ENCODE measurements at regions not wholly inside any gene's neighbourhood (a gene's known extent, or its start where the extent isn't known, plus 50 kb on each side); places are given as distances from the start of the nearest gene placed in this dataset.

DNA sequence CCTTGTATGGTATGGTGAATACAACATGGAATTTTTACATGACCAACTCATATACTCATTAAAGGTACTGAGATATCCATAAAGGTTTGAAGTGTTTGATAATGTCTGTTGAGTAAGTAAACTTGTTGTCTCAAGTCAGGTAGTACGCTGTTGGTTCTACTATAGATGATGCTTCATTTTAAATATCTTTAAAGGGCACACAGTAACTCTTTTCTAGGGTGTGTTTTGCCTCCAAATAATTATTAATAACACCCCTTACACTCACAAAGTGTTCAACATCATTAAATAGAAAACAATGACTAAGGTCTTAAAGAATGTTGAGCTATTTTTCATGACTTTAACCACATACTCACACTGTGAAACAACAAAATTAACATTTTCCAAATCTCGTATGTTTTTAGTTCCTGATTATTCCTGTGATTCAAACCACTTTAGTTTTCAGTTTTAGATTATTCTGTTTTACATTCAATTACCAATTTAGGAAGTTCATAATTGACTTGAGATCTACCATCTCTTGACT, 220.0 kb upstream of the NANOGP8 start:
- Histone ChIP-seq H3K56ac (ENCODE audit: insufficient read length, low read depth, low read length) (no peak overlapping the region), H2BK12ac (ENCODE audit: insufficient read length, low read depth, low read length) (no peak overlapping the region), H3K14ac (ENCODE audit: insufficient read depth, low read length) (no peak overlapping the region), H3K4me2 (ENCODE audit: insufficient read depth, insufficient read length, low read length) (no peak overlapping the region), H3K23ac (ENCODE audit: insufficient read length, low read depth, low read length) (no peak overlapping the region), H2BK20ac (ENCODE audit: low read depth, low read length, poor library complexity, severe bottlenecking) (no peak overlapping the region), H3K4ac (ENCODE audit: low read depth, low read length) (no peak overlapping the region), H2AK5ac (ENCODE audit: insufficient read length, low read length) (no peak overlapping the region), H3K27me3 (ENCODE audit: insufficient read depth, low read length) (no peaks in the 10 kb centered on the region), H2BK120ac (ENCODE audit: low read depth, low read length, poor library complexity, severe bottlenecking) (no peak overlapping the region), H3K23me2 (ENCODE audit: insufficient read length, low read depth, low read length, poor library complexity, severe bottlenecking) (no peaks in the 10 kb centered on the region), H3K27ac (ENCODE audit: insufficient read length, low read depth, low read length) (no peak overlapping the region), H3K79me2 (ENCODE audit: insufficient read depth, low read length) (no peaks in the 10 kb centered on the region), H2BK5ac (ENCODE audit: insufficient read length, low read length) (no peak overlapping the region), H3K9ac (ENCODE audit: extremely low read depth, insufficient read length, low read length) (no peak overlapping the region), H2AFZ (ENCODE audit: low read length) (no peak overlapping the region), H3K18ac (ENCODE audit: insufficient read length, low read depth, low read length) (no peak overlapping the region), H2BK15ac (ENCODE audit: low read depth, low read length) (no peak overlapping the region), H3K79me1 (ENCODE audit: insufficient read depth, low read depth, low read length, poor library complexity, severe bottlenecking) (no peaks in the 10 kb centered on the region), H4K20me1 (ENCODE audit: control insufficient read depth, insufficient read depth, insufficient read length) (no peaks in the 10 kb centered on the region), H4K8ac (replicated peaks; ENCODE audit: insufficient read length, low read depth, low read length) (no peak overlapping the region), H4K91ac (ENCODE audit: insufficient read length, low read depth, low read length) (no peak overlapping the region), H3T11ph (ENCODE audit: low read length) (no peak overlapping the region), H4K5ac (ENCODE audit: insufficient read length, low read depth, low read length) (no peak overlapping the region), H3K9me3 (ENCODE audit: control insufficient read depth, low read depth, low read length) (no peaks in the 10 kb centered on the region), H3K4me1 (ENCODE audit: insufficient read depth, low read length) (no peaks in the 10 kb centered on the region)
- H3K4me3 Mint-ChIP-seq, result no peak overlapping the region
- TF ChIP-seq, protein P1, sequence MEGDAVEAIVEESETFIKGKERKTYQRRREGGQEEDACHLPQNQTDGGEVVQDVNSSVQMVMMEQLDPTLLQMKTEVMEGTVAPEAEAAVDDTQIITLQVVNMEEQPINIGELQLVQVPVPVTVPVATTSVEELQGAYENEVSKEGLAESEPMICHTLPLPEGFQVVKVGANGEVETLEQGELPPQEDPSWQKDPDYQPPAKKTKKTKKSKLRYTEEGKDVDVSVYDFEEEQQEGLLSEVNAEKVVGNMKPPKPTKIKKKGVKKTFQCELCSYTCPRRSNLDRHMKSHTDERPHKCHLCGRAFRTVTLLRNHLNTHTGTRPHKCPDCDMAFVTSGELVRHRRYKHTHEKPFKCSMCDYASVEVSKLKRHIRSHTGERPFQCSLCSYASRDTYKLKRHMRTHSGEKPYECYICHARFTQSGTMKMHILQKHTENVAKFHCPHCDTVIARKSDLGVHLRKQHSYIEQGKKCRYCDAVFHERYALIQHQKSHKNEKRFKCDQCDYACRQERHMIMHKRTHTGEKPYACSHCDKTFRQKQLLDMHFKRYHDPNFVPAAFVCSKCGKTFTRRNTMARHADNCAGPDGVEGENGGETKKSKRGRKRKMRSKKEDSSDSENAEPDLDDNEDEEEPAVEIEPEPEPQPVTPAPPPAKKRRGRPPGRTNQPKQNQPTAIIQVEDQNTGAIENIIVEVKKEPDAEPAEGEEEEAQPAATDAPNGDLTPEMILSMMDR (conservative IDR thresholded peaks at IDR 0.05), result no peak
- no peaks in the 10 kb centered on the region for H3K9me3 Mint-ChIP-seq
- H3K27ac Mint-ChIP-seq, result no peak overlapping the region
- DNase-seq, result no peak
- H3K4me1 Mint-ChIP-seq, result peaks cover 7 to 9% of the 10 kb centered on the region in 2 experiments
- no peaks in the 10 kb centered on the region for H3K27me3 Mint-ChIP-seq (ENCODE audit: low read depth)
- no peaks in the 10 kb centered on the region for H3K36me3 Mint-ChIP-seq (ENCODE audit: insufficient read depth in 1 of 3, low read depth in 3 of 3)
- WGBS (ENCODE audit: extremely low coverage, insufficient read length, low lambda C conversion rate), result no CpG with 5 or more reads among the region's 2 CpGs
